ENCODE measurements at regions not wholly inside any gene's neighbourhood (a gene's known extent, or its start where the extent isn't known, plus 50 kb on each side); places are given as distances from the start of the nearest gene placed in this dataset.
A peak's percentile ranks its signal among the peaks of the same experiment; 100 is the strongest.

- no peak for TF ChIP-seq CTCF (conservative IDR thresholded peaks at IDR 0.05; ENCODE audit: low read depth, low read length)
- H3K4me3 ChIP-seq (ENCODE audit: low read depth, low read length), result no peak overlapping the region
- DNase-seq (ENCODE audit: low read depth), result no peak
Measured at GRCh38 chr9:8025551-8025950, 226.0 kb upstream of the DMAC1 start.

GRCh38 chr9:8020186-8020585 is 220.6 kb upstream of the DMAC1 start:
- no peak overlapping the region for H3K4me3 ChIP-seq (ENCODE audit: low read depth, low read length)
- DNase-seq (ENCODE audit: low read depth), result no peak
- TF ChIP-seq CTCF (conservative IDR thresholded peaks at IDR 0.05; ENCODE audit: low read depth, low read length), result no peak

- no peak overlapping the region for H3K4me3 ChIP-seq (ENCODE audit: low read depth, low read length)
- TF ChIP-seq CTCF (conservative IDR thresholded peaks at IDR 0.05; ENCODE audit: low read depth, low read length), result no peak
- DNase-seq (ENCODE audit: low read depth), result no peak
Measured at GRCh38 chr9:8019636-8020035, 220.1 kb upstream of the DMAC1 start.

GRCh38 chr9:8014997-8015682 is 215.6 kb upstream of the DMAC1 start:
- no peak overlapping the region for H3K4me3 ChIP-seq (ENCODE audit: low read depth, low read length)
- DNase-seq (ENCODE audit: low read depth), result no peak
- TF ChIP-seq CTCF (conservative IDR thresholded peaks at IDR 0.05; ENCODE audit: low read depth, low read length), result no peak

GRCh38 chr9:8012986-8013385 is 213.4 kb upstream of the DMAC1 start:
- peak; percentile 0 for DNase-seq (ENCODE audit: low read depth)
- no peak overlapping the region for H3K4me3 ChIP-seq (ENCODE audit: low read depth, low read length)
- no peak for TF ChIP-seq CTCF (conservative IDR thresholded peaks at IDR 0.05; ENCODE audit: low read depth, low read length)

GRCh38 chr9:8011974-8012373 is 212.4 kb upstream of the DMAC1 start:
- no peak overlapping the region for H3K4me3 ChIP-seq (ENCODE audit: low read depth, low read length)
- DNase-seq (ENCODE audit: low read depth), result no peak
- TF ChIP-seq CTCF (conservative IDR thresholded peaks at IDR 0.05; ENCODE audit: low read depth, low read length), result no peak

GRCh38 chr9:7996558-7996957 is 197.0 kb upstream of the DMAC1 start:
- H3K4me3 ChIP-seq (ENCODE audit: low read depth, low read length), result no peak overlapping the region
- no peak for DNase-seq (ENCODE audit: low read depth)
- TF ChIP-seq CTCF (conservative IDR thresholded peaks at IDR 0.05; ENCODE audit: low read depth, low read length), result no peak

All from choroid plexus epithelial cell (primary cell).